Activated CD4-positive, alpha-beta T cell treated with anti-CD3 and anti-CD28 coated beads, Interleukin-2, amount 10 ng/mL, durations not matched to agents 24 days and 14 days (primary cell): ENCODE measurements at regions not wholly inside any gene's neighbourhood (a gene's known extent, or its start where the extent isn't known, plus 50 kb on each side); places are given as distances from the start of the nearest gene placed in this dataset.

Source experiments
- DNase-seq: peaks from one replicate; pipeline ENCODE4 v3.0.0; 2022
- H3K27ac Mint-ChIP-seq: one replicate; pipeline ENCODE4 v1.8.0; 2022; ENCODE audit warnings: mild to moderate bottlenecking, mixed read lengths
- H3K27me3 Mint-ChIP-seq: one replicate; pipeline ENCODE4 v1.8.0; 2022; ENCODE audit warnings: mixed read lengths
- H3K36me3 Mint-ChIP-seq: one replicate; pipeline ENCODE4 v1.8.0; 2022; ENCODE audit warnings: low read depth, mild to moderate bottlenecking, mixed read lengths
- H3K4me1 Mint-ChIP-seq: one replicate; pipeline ENCODE4 v1.8.0; 2021; ENCODE audit warnings: mixed read lengths
- H3K4me3 Mint-ChIP-seq: one replicate; pipeline ENCODE4 v1.8.0; 2022; ENCODE audit warnings: mild to moderate bottlenecking, moderate library complexity, mixed read lengths
- H3K9me3 Mint-ChIP-seq: one replicate; pipeline ENCODE4 v1.8.0; 2021; ENCODE audit warnings: mixed read lengths
- intact Hi-C: fragments of 100-400 bp; cut with micrococcal nuclease; formaldehyde crosslinking; loops from one replicate; pipeline ENCODE4 v1.15.1; 2023

GRCh38 chr15:95328559-95328958, 1001.9 kb upstream of the NR2F2 start:
- no peak overlapping the region for H3K4me3 Mint-ChIP-seq
- DNase-seq, result no peak
- H3K27me3 Mint-ChIP-seq, result peaks cover 40% of the 10 kb centered on the region
- intact Hi-C loops, result no loop called here
- no peaks in the 10 kb centered on the region for H3K36me3 Mint-ChIP-seq
- H3K9me3 Mint-ChIP-seq, result no peaks in the 10 kb centered on the region
- no peak overlapping the region for H3K27ac Mint-ChIP-seq
- peaks cover 2% of the 10 kb centered on the region for H3K4me1 Mint-ChIP-seq

GRCh38 chr15:95329362-95329761, 1001.1 kb upstream of the NR2F2 start:
- no peak for DNase-seq
- Mint-ChIP-seq H3K9me3 (no peaks in the 10 kb centered on the region), H3K36me3 (no peaks in the 10 kb centered on the region), H3K4me3 (no peak overlapping the region), H3K4me1 (peaks cover 2% of the 10 kb centered on the region), H3K27me3 (peaks cover 35% of the 10 kb centered on the region), H3K27ac (no peak overlapping the region)
- intact Hi-C loops, result no loop called here

GRCh38 chr15:95341686-95342085, 988.8 kb upstream of the NR2F2 start:
- Mint-ChIP-seq H3K36me3 (no peaks in the 10 kb centered on the region), H3K4me1 (no peaks in the 10 kb centered on the region)
- intact Hi-C loops, result no loop called here

GRCh38 chr15:95345867-95346266, 984.6 kb upstream of the NR2F2 start:
- H3K4me1 Mint-ChIP-seq, result no peaks in the 10 kb centered on the region
- no peak for DNase-seq
- H3K4me3 Mint-ChIP-seq, result no peak overlapping the region
- intact Hi-C loops, result no loop called here
- no peak overlapping the region for H3K27ac Mint-ChIP-seq
- H3K9me3 Mint-ChIP-seq, result no peaks in the 10 kb centered on the region
- H3K27me3 Mint-ChIP-seq, result no peaks in the 10 kb centered on the region
- H3K36me3 Mint-ChIP-seq, result no peaks in the 10 kb centered on the region

More at GRCh38 chr15:95341686-95342085, 988.8 kb upstream of the NR2F2 start:
- H3K27ac Mint-ChIP-seq, result no peak overlapping the region
- DNase-seq, result no peak
- H3K4me3 Mint-ChIP-seq, result no peak overlapping the region
- no peaks in the 10 kb centered on the region for H3K27me3 Mint-ChIP-seq
- no peaks in the 10 kb centered on the region for H3K9me3 Mint-ChIP-seq

- H3K36me3 Mint-ChIP-seq, result no peaks in the 10 kb centered on the region
- intact Hi-C loops, result no loop called here
- no peaks in the 10 kb centered on the region for H3K4me1 Mint-ChIP-seq
- H3K9me3 Mint-ChIP-seq, result no peaks in the 10 kb centered on the region
- H3K27ac Mint-ChIP-seq, result no peak overlapping the region
- DNase-seq, result no peak
- H3K4me3 Mint-ChIP-seq, result no peak overlapping the region
- no peaks in the 10 kb centered on the region for H3K27me3 Mint-ChIP-seq
Measured at GRCh38 chr15:95346721-95347475, 983.6 kb upstream of the NR2F2 start.

GRCh38 chr15:95347837-95348236, 982.7 kb upstream of the NR2F2 start:
- DNase-seq, result no peak
- intact Hi-C loops, result no loop called here

GRCh38 chr15:95350908-95351307, 979.6 kb upstream of the NR2F2 start:
- H3K27ac Mint-ChIP-seq, result no peak overlapping the region
- no peaks in the 10 kb centered on the region for H3K36me3 Mint-ChIP-seq

More at GRCh38 chr15:95347837-95348236, 982.7 kb upstream of the NR2F2 start:
- Mint-ChIP-seq H3K4me1 (no peaks in the 10 kb centered on the region), H3K9me3 (no peaks in the 10 kb centered on the region), H3K36me3 (no peaks in the 10 kb centered on the region), H3K4me3 (no peak overlapping the region), H3K27ac (no peak overlapping the region), H3K27me3 (no peaks in the 10 kb centered on the region)

GRCh38 chr15:95352631-95353187, 977.8 kb upstream of the NR2F2 start:
- H3K27me3 Mint-ChIP-seq, result peaks cover 3% of the 10 kb centered on the region
- peaks cover 2% of the 10 kb centered on the region for H3K4me1 Mint-ChIP-seq
- H3K27ac Mint-ChIP-seq, result no peak overlapping the region
- no peak overlapping the region for H3K4me3 Mint-ChIP-seq
- no peak for DNase-seq
- no peaks in the 10 kb centered on the region for H3K36me3 Mint-ChIP-seq
- no peaks in the 10 kb centered on the region for H3K9me3 Mint-ChIP-seq
- intact Hi-C loops, result no loop called here

More at GRCh38 chr15:95350908-95351307, 979.6 kb upstream of the NR2F2 start:
- DNase-seq, result no peak
- no peaks in the 10 kb centered on the region for H3K4me1 Mint-ChIP-seq
- intact Hi-C loops, result no loop called here
- no peak overlapping the region for H3K4me3 Mint-ChIP-seq
- H3K9me3 Mint-ChIP-seq, result no peaks in the 10 kb centered on the region
- H3K27me3 Mint-ChIP-seq, result no peaks in the 10 kb centered on the region

GRCh38 chr15:95353512-95353911, 977.0 kb upstream of the NR2F2 start:
- intact Hi-C loops, result no loop called here
- no peak for DNase-seq
- H3K27ac Mint-ChIP-seq, result no peak overlapping the region
- H3K4me3 Mint-ChIP-seq, result no peak overlapping the region
- no peaks in the 10 kb centered on the region for H3K36me3 Mint-ChIP-seq
- no peaks in the 10 kb centered on the region for H3K9me3 Mint-ChIP-seq
- peaks cover 2% of the 10 kb centered on the region for H3K4me1 Mint-ChIP-seq
- peaks cover 3% of the 10 kb centered on the region for H3K27me3 Mint-ChIP-seq

GRCh38 chr15:95359966-95360365, 970.5 kb upstream of the NR2F2 start:
- peaks cover 3% of the 10 kb centered on the region for H3K27me3 Mint-ChIP-seq
- DNase-seq, result no peak
- peaks cover 2% of the 10 kb centered on the region for H3K4me1 Mint-ChIP-seq
- H3K9me3 Mint-ChIP-seq, result peaks cover 15% of the 10 kb centered on the region
- no peaks in the 10 kb centered on the region for H3K36me3 Mint-ChIP-seq
- H3K4me3 Mint-ChIP-seq, result no peak overlapping the region
- no peak overlapping the region for H3K27ac Mint-ChIP-seq
- intact Hi-C loops, result no loop called here

GRCh38 chr15:95362306-95362705, 968.2 kb upstream of the NR2F2 start:
- peaks cover 3% of the 10 kb centered on the region for H3K27me3 Mint-ChIP-seq
- peaks cover 2% of the 10 kb centered on the region for H3K4me1 Mint-ChIP-seq
- peaks cover 15% of the 10 kb centered on the region for H3K9me3 Mint-ChIP-seq
- H3K27ac Mint-ChIP-seq, result no peak overlapping the region
- H3K36me3 Mint-ChIP-seq, result no peaks in the 10 kb centered on the region
- no peak overlapping the region for H3K4me3 Mint-ChIP-seq
- intact Hi-C loops, result no loop called here
- DNase-seq, result no peak

GRCh38 chr15:95363646-95364045, 966.9 kb upstream of the NR2F2 start:
- Mint-ChIP-seq H3K36me3 (no peaks in the 10 kb centered on the region), H3K4me3 (no peak overlapping the region)

GRCh38 chr15:95365511-95366107, 964.9 kb upstream of the NR2F2 start:
- Mint-ChIP-seq H3K27ac (no peak overlapping the region), H3K27me3 (no peaks in the 10 kb centered on the region), H3K4me3 (no peak overlapping the region), H3K36me3 (no peaks in the 10 kb centered on the region), H3K4me1 (no peaks in the 10 kb centered on the region), H3K9me3 (peaks cover 12% of the 10 kb centered on the region)
- no peak for DNase-seq
- intact Hi-C loops, result no loop called here

More at GRCh38 chr15:95363646-95364045, 966.9 kb upstream of the NR2F2 start:
- no peak overlapping the region for H3K27ac Mint-ChIP-seq
- no peaks in the 10 kb centered on the region for H3K27me3 Mint-ChIP-seq
- H3K4me1 Mint-ChIP-seq, result no peaks in the 10 kb centered on the region
- intact Hi-C loops, result no loop called here
- no peak for DNase-seq
- H3K9me3 Mint-ChIP-seq, result peaks cover 15% of the 10 kb centered on the region

GRCh38 chr15:95368191-95368590, 962.3 kb upstream of the NR2F2 start:
- H3K9me3 Mint-ChIP-seq, result no peaks in the 10 kb centered on the region
- peaks cover 1% of the 10 kb centered on the region for H3K27me3 Mint-ChIP-seq
- no peaks in the 10 kb centered on the region for H3K36me3 Mint-ChIP-seq
- no peaks in the 10 kb centered on the region for H3K4me1 Mint-ChIP-seq
- no peak overlapping the region for H3K27ac Mint-ChIP-seq
- no peak overlapping the region for H3K4me3 Mint-ChIP-seq
- DNase-seq, result no peak
- intact Hi-C loops, result no loop called here
